ENCODE measurements at regions not wholly inside any gene's neighbourhood (a gene's known extent, or its start where the extent isn't known, plus 50 kb on each side); places are given as distances from the start of the nearest gene placed in this dataset.

DNA sequence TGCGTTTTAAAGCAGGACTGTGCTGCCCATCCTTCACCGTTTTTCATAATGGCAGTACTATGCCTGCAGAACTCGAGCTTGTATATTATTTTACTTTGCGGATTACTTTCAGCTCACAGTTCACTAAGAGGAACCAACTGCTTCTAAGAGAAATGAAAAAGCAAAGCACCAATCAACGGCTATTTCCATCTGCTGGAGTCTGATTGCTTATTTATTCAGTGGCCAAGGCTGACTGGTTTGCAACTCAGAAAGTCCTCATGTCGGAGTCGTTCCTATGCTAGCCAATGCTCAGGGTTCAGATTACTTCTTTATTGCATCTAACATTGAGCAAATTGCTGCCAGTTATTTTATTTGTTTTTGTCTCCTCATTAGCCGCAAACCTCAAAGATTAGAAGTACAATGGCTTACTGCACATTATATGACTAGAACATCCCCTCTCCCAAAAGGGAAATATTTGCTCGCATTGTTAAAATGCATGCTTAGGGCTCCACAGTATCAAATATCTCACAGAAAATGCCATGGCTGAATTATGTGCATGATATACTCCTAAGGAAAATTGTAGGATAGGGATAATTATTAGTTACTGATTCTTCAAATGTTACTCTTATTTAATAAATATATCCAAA lies 1628.2 kb upstream of the ADGRL3 start:
- TF ChIP-seq, protein P1, sequence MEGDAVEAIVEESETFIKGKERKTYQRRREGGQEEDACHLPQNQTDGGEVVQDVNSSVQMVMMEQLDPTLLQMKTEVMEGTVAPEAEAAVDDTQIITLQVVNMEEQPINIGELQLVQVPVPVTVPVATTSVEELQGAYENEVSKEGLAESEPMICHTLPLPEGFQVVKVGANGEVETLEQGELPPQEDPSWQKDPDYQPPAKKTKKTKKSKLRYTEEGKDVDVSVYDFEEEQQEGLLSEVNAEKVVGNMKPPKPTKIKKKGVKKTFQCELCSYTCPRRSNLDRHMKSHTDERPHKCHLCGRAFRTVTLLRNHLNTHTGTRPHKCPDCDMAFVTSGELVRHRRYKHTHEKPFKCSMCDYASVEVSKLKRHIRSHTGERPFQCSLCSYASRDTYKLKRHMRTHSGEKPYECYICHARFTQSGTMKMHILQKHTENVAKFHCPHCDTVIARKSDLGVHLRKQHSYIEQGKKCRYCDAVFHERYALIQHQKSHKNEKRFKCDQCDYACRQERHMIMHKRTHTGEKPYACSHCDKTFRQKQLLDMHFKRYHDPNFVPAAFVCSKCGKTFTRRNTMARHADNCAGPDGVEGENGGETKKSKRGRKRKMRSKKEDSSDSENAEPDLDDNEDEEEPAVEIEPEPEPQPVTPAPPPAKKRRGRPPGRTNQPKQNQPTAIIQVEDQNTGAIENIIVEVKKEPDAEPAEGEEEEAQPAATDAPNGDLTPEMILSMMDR (IDR thresholded peaks at IDR 0.05): no peak
- no peak for TF ChIP-seq POLR2AphosphoS5 (IDR thresholded peaks at IDR 0.05)
- no peak for TF ChIP-seq EP300 (IDR thresholded peaks at IDR 0.05)
- TF ChIP-seq POLR2A (IDR thresholded peaks at IDR 0.05): no peak

Data from sigmoid colon (tissue), 4 donors.